Heart left ventricle (tissue), 16 donors: ENCODE measurements at regions not wholly inside any gene's neighbourhood (a gene's known extent, or its start where the extent isn't known, plus 50 kb on each side); places are given as distances from the start of the nearest gene placed in this dataset.

Experiments used
- ATAC-seq, 4 donors: fragments of 200-7000 bp; cut with Tn5 transposase; one replicate each; pipeline ENCODE4 v1.9.1; 2020 to 2022; ENCODE audit warnings: moderate library complexity in 4 of 4, mild to moderate bottlenecking in 3 of 4, moderate number of reproducible peaks in 1 of 4
- DNase-seq, 5 donors: peaks; one replicate each; pipeline ENCODE4 v3.0.0-alpha.2; 2020
- H3K27ac ChIP-seq, 12 donors: fragments of 200-600 bp; sonication (generic) in 4 of 12; one replicate each; pipeline versions ENCODE4 v1.5.0 to v1.8.0; 2016 to 2022; ENCODE audit warnings: mild to moderate bottlenecking in 2 of 12
- H3K27me3 ChIP-seq, 9 donors: fragments of 200-600 bp; sonication (generic) in 2 of 9; one replicate each; pipeline versions ENCODE4 v1.5.1 to v1.8.0; 2016 to 2022; ENCODE audit warnings: mild to moderate bottlenecking in 3 of 9
- H3K36me3 ChIP-seq, 9 donors: fragments of 200-600 bp; sonication (generic) in 2 of 9; one replicate each; pipeline versions ENCODE4 v1.5.0 to v1.8.0; 2018 to 2022; ENCODE audit warnings: mild to moderate bottlenecking in 2 of 9
- H3K4me1 ChIP-seq, 12 donors: fragments of 200-600 bp; sonication (generic) in 4 of 12; one replicate each; pipeline versions ENCODE4 v1.5.0 to v1.8.0; 2016 to 2022; ENCODE audit warnings: mild to moderate bottlenecking in 3 of 12
- H3K4me3 ChIP-seq, 12 donors: fragments of 200-600 bp; sonication (generic) in 4 of 12; one replicate each; pipeline versions ENCODE4 v1.5.0 to v1.8.0; 2017 to 2022; ENCODE audit warnings: mild to moderate bottlenecking in 9 of 12, moderate library complexity in 4 of 12
- H3K9me3 ChIP-seq, 12 donors: fragments of 200-600 bp; sonication (generic) in 4 of 12; one replicate each; pipeline versions ENCODE4 v1.5.0 to v1.8.0; 2016 to 2022; ENCODE audit warnings: mild to moderate bottlenecking in 1 of 12
- CTCF ChIP-seq, 12 donors: fragments of 200-600 bp; sonication (generic) in 4 of 12; IDR thresholded peaks; one replicate each; pipeline versions ENCODE4 v1.5.0 to v1.8.0; 2018 to 2022; ENCODE audit warnings: antibody characterized with exemption in 12 of 12, mild to moderate bottlenecking in 5 of 12
- POLR2A ChIP-seq, 2 donors: fragments of 450-650 bp; IDR thresholded peaks; one replicate each; pipeline ENCODE4 v1.6.1; 2017; ENCODE audit warnings: antibody characterized with exemption in 2 of 2, mild to moderate bottlenecking in 2 of 2, moderate library complexity in 2 of 2
- WGBS, 4 donors: extraction: QIAGEN DNeasy Blood & Tissue Kit in 2 of 4; methylation state at CpG; one replicate each; pipeline versions ENCODE4 v1.1.5 to v1.1.7; 2013 to 2018; 5-methylcytosine and 5-hydroxymethylcytosine counted together
- intact Hi-C, 10 donors: fragments of 100-400 bp; cut with DNase I; formaldehyde crosslinking; loops; one replicate each; pipeline versions ENCODE4 v1.11.1 to v1.14.2; 2022
- donor health status: ischemic (EF 13 %, LVEDD 7.1; RV severe dilation, severe dysfunction).
- donor health status: healthy with polysubstance abuse.
- donor health status: DM: no; HTN: yes; CAD: no.
- donor health status: DM: no; HTN: no; CAD: no.
- donor health status: ischemic (EF 25% LVEDD 6.9; RV normal size, moderate dysfunction).
- donor health status: ischemic (EF 25% LVEDD 5.7; RV mildly dilated, moderate dysfunction).
- donor health status: healthy.
- donor health status: DM: yes; HTN: yes; CAD: no.
- donor health status: ischemic (EF 35%, LVEDD 5.7; RV mildly dilated, moderate dysfunction).
- donor health status: nonischemic (EF 11% LVEDD 7.7; RV severe dilation, severe dysfunction).
- donor health status: DM: yes; HTN: yes; CAD: no.
- donor health status: PGD.
- donor health status: ischemic (EF 29% LVEDD 5.4; RV normal size, mild dysfunction).
- donor health status: nonischemic (EF 23%, LVEDD 6.1; RV moderate dilation, normal function).

GRCh38 chr5:85249204-85249603 lies 864.5 kb upstream of the EDIL3 start:
- 59 to 78% (median 71%) methylated on average over 2 of the region's 2 CpGs for WGBS, 4 donors
- ATAC-seq = no peak
- intact Hi-C loops = no loop called here

GRCh38 chr5:85263125-85263524 lies 878.4 kb upstream of the EDIL3 start:
- no peaks in the 10 kb centered on the region for H3K9me3 ChIP-seq
- no peaks in the 10 kb centered on the region for H3K36me3 ChIP-seq
- intact Hi-C loops = no loop called here
- no peak overlapping the region for H3K4me3 ChIP-seq
- TF ChIP-seq CTCF (IDR thresholded peaks at IDR 0.05) = no peak
- TF ChIP-seq POLR2A (IDR thresholded peaks at IDR 0.05) = no peak
- DNase-seq = no peak
- WGBS, 4 donors = 47 to 73% (median 68%) methylated on average over 2 of the region's 2 CpGs
- H3K4me1 ChIP-seq = no peaks in the 10 kb centered on the region
- H3K27me3 ChIP-seq = no peaks in the 10 kb centered on the region
- no peak for ATAC-seq
- no peak overlapping the region for H3K27ac ChIP-seq

More at GRCh38 chr5:85249204-85249603, 864.5 kb upstream of the EDIL3 start:
- Histone ChIP-seq H3K27ac (no peak overlapping the region), H3K36me3 (no peaks in the 10 kb centered on the region), H3K4me1 (no peaks in the 10 kb centered on the region), H3K9me3 (peaks cover 0 to 28% (median 4%) of the 10 kb centered on the region in 12 donors), H3K27me3 (no peaks in the 10 kb centered on the region), H3K4me3 (no peak overlapping the region)
- no peak for DNase-seq
- TF ChIP-seq CTCF (IDR thresholded peaks at IDR 0.05) (no peak), POLR2A (IDR thresholded peaks at IDR 0.05) (no peak)

- no peak overlapping the region for H3K27ac ChIP-seq
- 86 to 98% (median 92%) methylated on average over 1 of the region's 1 CpG for WGBS, 4 donors
- H3K36me3 ChIP-seq = no peaks in the 10 kb centered on the region
- TF ChIP-seq POLR2A (IDR thresholded peaks at IDR 0.05) (no peak), CTCF (IDR thresholded peaks at IDR 0.05) (no peak)
- H3K4me1 ChIP-seq = no peaks in the 10 kb centered on the region
- H3K4me3 ChIP-seq = no peak overlapping the region
- no peak for DNase-seq
- H3K27me3 ChIP-seq = no peaks in the 10 kb centered on the region
- intact Hi-C loops = no loop called here
- ATAC-seq = no peak
- H3K9me3 ChIP-seq = no peaks in the 10 kb centered on the region
Measured at GRCh38 chr5:85266692-85267091, 882.0 kb upstream of the EDIL3 start.

GRCh38 chr5:85268194-85268593 lies 883.5 kb upstream of the EDIL3 start:
- H3K4me1 ChIP-seq = no peaks in the 10 kb centered on the region
- intact Hi-C loops = no loop called here
- H3K27me3 ChIP-seq = no peaks in the 10 kb centered on the region
- ATAC-seq = no peak
- TF ChIP-seq POLR2A (IDR thresholded peaks at IDR 0.05) (no peak), CTCF (IDR thresholded peaks at IDR 0.05) (no peak)
- H3K27ac ChIP-seq = no peak overlapping the region
- no peaks in the 10 kb centered on the region for H3K9me3 ChIP-seq
- no peak for DNase-seq
- no peak overlapping the region for H3K4me3 ChIP-seq
- no peaks in the 10 kb centered on the region for H3K36me3 ChIP-seq
- 35 to 44% (median 37%) methylated on average over 2 of the region's 2 CpGs for WGBS, 4 donors
